K562 (cell line): ENCODE measurements at regions not wholly inside any gene's neighbourhood (a gene's known extent, or its start where the extent isn't known, plus 50 kb on each side); places are given as distances from the start of the nearest gene placed in this dataset.

Source experiments
- ATAC-seq: fragments of 200-7000 bp; cut with Tn5 transposase; 3 replicates; pipeline ENCODE4 v1.9.1; 2020; ENCODE audit warnings: moderate library complexity
- BruUV-seq: library from RNA; stranded (reverse); fragments of 400-500 nt; replicated peaks from 2 replicates; lab custom pipeline; 2021; lab: Mats Ljungman, UMichigan
- CTCF ChIA-PET: fragments of 300-600 bp; formaldehyde crosslinking; extraction: SDS; loops from one replicate; lab custom pipeline; 2021; ENCODE audit warnings: low intra/inter-chr PET ratio; lab: Yijun Ruan, JAX
- POLR2A ChIA-PET: fragments of 300-600, 350-650 bp; sonication (Branson Sonifier 250); formaldehyde crosslinking; extraction: SDS; loops from one replicate; lab custom pipeline; 2021; ENCODE audit warnings: antibody characterized with exemption, inconsistent platforms; lab: Yijun Ruan, JAX
- DNase-seq, 4 experiments: peaks; one replicate each; pipeline versions ENCODE4 v3.0.0 to v3.0.0-alpha.2; 2011 to 2018; ENCODE audit warnings: low spot score in 3 of 4, mixed read lengths in 3 of 4; ENCODE audit errors: extremely low read depth in 1 of 4
- FAIRE-seq: peaks from 2 replicates; lab custom pipeline; 2011; peaks lifted over from hg19 to GRCh38; lab: Jason Lieb, UNC
- H2AFZ ChIP-seq: 2 replicates; pipeline ENCODE4 v1.6.0; 2011; ENCODE audit warnings: low read depth, low read length, control low read depth, inconsistent platforms
- H3K27ac ChIP-seq: fragments of 200-600 bp; 3 replicates; pipeline ENCODE4 v1.8.0; 2011; ENCODE audit warnings: low read depth, mild to moderate bottlenecking, control low read depth, inconsistent platforms, low read length, moderate library complexity, mixed read lengths; ENCODE audit errors: extremely low read depth
- H3K27me3 ChIP-seq, 2 experiments: fragments of 300-600 bp in 1 of 2; 2 replicates in 1 of 2; 3 replicates in 1 of 2; pipeline versions ENCODE4 v1.6.0 to v1.8.0; 2011; ENCODE audit warnings: inconsistent platforms in 2 of 2, low read length in 2 of 2, mild to moderate bottlenecking in 1 of 2, mixed read lengths in 1 of 2, moderate library complexity in 1 of 2; ENCODE audit not compliant: control insufficient read depth in 2 of 2, insufficient read depth in 2 of 2
- H3K36me3 ChIP-seq: fragments of 300-600 bp; 3 replicates; pipeline ENCODE4 v1.8.0; 2011; ENCODE audit warnings: mild to moderate bottlenecking, low read length, inconsistent platforms; ENCODE audit not compliant: control insufficient read depth, insufficient read depth
- H3K4me1 ChIP-seq, 2 experiments: fragments of 200-600 bp in 1 of 2; replicated peaks in 1 of 2; 2 replicates in 1 of 2; 3 replicates in 1 of 2; pipeline versions ENCODE4 v1.5.1 to v1.8.0; 2011; ENCODE audit warnings: inconsistent platforms in 2 of 2, low read length in 2 of 2, mild to moderate bottlenecking in 1 of 2, mixed read lengths in 1 of 2, moderate library complexity in 1 of 2; ENCODE audit not compliant: control insufficient read depth in 2 of 2, insufficient read depth in 2 of 2
- H3K4me2 ChIP-seq: 2 replicates; pipeline ENCODE4 v1.6.1; 2011; ENCODE audit warnings: low read length, control low read depth, inconsistent platforms, mixed read lengths; ENCODE audit not compliant: insufficient read depth
- H3K4me3 ChIP-seq: fragments of 200-600 bp; sonication (generic), shearing (Covaris generic); 2 replicates; pipeline ENCODE4 v1.5.1; 2016; ENCODE audit warnings: control low read depth, inconsistent platforms
- H3K79me2 ChIP-seq: fragments of 200-600 bp; 3 replicates; pipeline ENCODE4 v1.8.0; 2011; ENCODE audit warnings: low read length, inconsistent platforms; ENCODE audit not compliant: control insufficient read depth, insufficient read depth
- H3K9ac ChIP-seq, 2 experiments: 2 replicates each; pipeline versions ENCODE4 v1.6.0 to v1.6.1; 2011; ENCODE audit warnings: low read depth in 2 of 2, low read length in 2 of 2, control low read depth in 1 of 2, inconsistent platforms in 1 of 2, mild to moderate bottlenecking in 1 of 2, mixed read lengths in 1 of 2; ENCODE audit not compliant: insufficient read depth in 1 of 2
- H3K9me1 ChIP-seq: one replicate; pipeline ENCODE4 v1.6.0; 2011; ENCODE audit warnings: inconsistent platforms, mild to moderate bottlenecking, low read length, moderate library complexity; ENCODE audit not compliant: control insufficient read depth, insufficient read depth
- H3K9me3 ChIP-seq: replicated peaks from 2 replicates; pipeline ENCODE4 v1.5.1; 2011; ENCODE audit warnings: low read depth, low read length, inconsistent platforms; ENCODE audit not compliant: control insufficient read depth, insufficient read depth
- H4K20me1 ChIP-seq: replicated peaks from 2 replicates; pipeline ENCODE4 v1.6.1; 2011; ENCODE audit warnings: low read length, inconsistent platforms, mixed read lengths; ENCODE audit not compliant: control insufficient read depth, insufficient read depth
- BCOR ChIP-seq: fragments of 450-650 bp; IDR thresholded peaks from 2 replicates; pipeline ENCODE4 v1.6.1; 2016
- DDX20 ChIP-seq: fragments of 450-650 bp; IDR thresholded peaks from 2 replicates; pipeline ENCODE4 v1.6.1; 2016; ENCODE audit warnings: missing genetic modification characterization, low read depth, mild to moderate bottlenecking, missing compliant biosample characterization, moderate library complexity
- DNMT1 ChIP-seq: fragments of 450-650 bp; IDR thresholded peaks from 2 replicates; pipeline ENCODE4 v1.6.1; 2016; ENCODE audit warnings: antibody characterized with exemption, mild to moderate bottlenecking
- EP400 ChIP-seq: fragments of 450-650 bp; IDR thresholded peaks from 2 replicates; pipeline ENCODE4 v1.6.1; 2017; ENCODE audit warnings: antibody characterized with exemption, mild to moderate bottlenecking, moderate library complexity
- NFIC ChIP-seq: fragments of 450-650 bp; IDR thresholded peaks from 2 replicates; pipeline ENCODE4 v1.6.1; 2017; ENCODE audit warnings: mild to moderate bottlenecking, inconsistent platforms
- SPI1 ChIP-seq: IDR thresholded peaks from 2 replicates; pipeline ENCODE4 v1.6.1; 2011; ENCODE audit warnings: low read depth, low read length, control low read depth, borderline replicate concordance
- TRIM28 ChIP-seq: fragments of 450-650 bp; IDR thresholded peaks from 2 replicates; pipeline ENCODE4 v1.6.1; 2017
- ZNF696 ChIP-seq: fragments of 250-450 bp; sonication (Bioruptor Pico); conservative IDR thresholded peaks from 2 replicates; pipeline ENCODE4 v1.4.0; 2020; ENCODE audit warnings: mild to moderate bottlenecking, moderate library complexity
- WGBS: fragments of 100-300 bp; shearing (Covaris generic); methylation state at CpG from one replicate; pipeline ENCODE4 v1.1.6; 2016; ENCODE audit warnings: low coverage, mixed read lengths; ENCODE audit not compliant: insufficient coverage; ENCODE audit errors: missing lambda C conversion rate; 5-methylcytosine and 5-hydroxymethylcytosine counted together
- in situ Hi-C: fragments of 300-500 bp; cut with MboI; formaldehyde crosslinking; loops from 4 replicates; pipeline ENCODE4 v1.15.0; 2018; ENCODE audit warnings: inconsistent platforms, mixed read lengths
- intact Hi-C: fragments of 100-400 bp; cut with micrococcal nuclease; formaldehyde crosslinking; loops from 2 replicates; pipeline ENCODE4 v1.14.2; 2022
- TF ChIP-seq, protein P1 (sequence below), 2 experiments: fragments of 450-650 bp; IDR thresholded peaks; 2 replicates each; pipeline ENCODE4 v1.6.1; 2016
- TF ChIP-seq, protein P2 (sequence below): fragments of 450-650 bp; formaldehyde crosslinking; IDR thresholded peaks from 2 replicates; pipeline ENCODE4 v1.4.0; 2022; ENCODE audit warnings: missing genetic modification characterization
- TF ChIP-seq, protein P3 (sequence below): IDR thresholded peaks from 2 replicates; pipeline ENCODE4 v1.6.1; 2011; ENCODE audit not compliant: insufficient read length; ENCODE audit errors: extremely low read depth
- TF ChIP-seq, protein P4 (sequence below): sonication (generic); formaldehyde crosslinking; IDR thresholded peaks from 2 replicates; pipeline ENCODE4 v1.8.0; 2022; ENCODE audit warnings: mild to moderate bottlenecking, missing genetic modification reagents

DNA sequence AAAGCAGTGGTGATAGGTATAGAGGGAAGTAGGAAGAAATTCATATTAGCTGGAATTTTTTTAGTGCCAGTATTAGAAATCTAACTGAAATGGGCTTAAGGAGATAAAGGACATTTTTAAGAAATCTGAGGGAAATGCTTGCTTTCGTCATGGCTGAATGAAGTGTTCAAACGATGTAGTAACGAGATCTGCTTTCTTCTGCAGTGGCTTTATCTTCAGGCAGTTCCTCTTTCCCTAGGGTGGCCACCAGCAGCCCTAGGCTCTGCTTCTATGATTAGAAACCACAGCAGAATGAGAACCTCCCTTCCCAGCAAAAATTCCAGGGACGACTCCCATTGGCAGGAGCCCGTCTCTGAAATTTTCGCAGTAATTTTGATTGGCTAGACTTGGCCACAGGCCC, 163.9 kb upstream of the FRMD6 start:
- Histone ChIP-seq H3K9me3 (no peaks in the 10 kb centered on the region), H3K4me1 (no peaks in the 10 kb centered on the region), H3K9me1 (no peaks in the 10 kb centered on the region), H3K79me2 (no peaks in the 10 kb centered on the region), H3K27me3 (no peaks in the 10 kb centered on the region), H3K9ac (no peak overlapping the region), H2AFZ (no peak overlapping the region), H3K27ac (no peak overlapping the region), H3K4me2 (no peak overlapping the region), H3K4me3 (no peak overlapping the region), H3K36me3 (no peaks in the 10 kb centered on the region), H4K20me1 (no peaks in the 10 kb centered on the region)
- ATAC-seq (no peak), DNase-seq (no peak), FAIRE-seq (no peak)
- in situ Hi-C loops (no loop called here), intact Hi-C loops (no loop called here)
- ChIA-PET CTCF (no interaction called here), POLR2A (no interaction called here)
- TF ChIP-seq, protein P1, sequence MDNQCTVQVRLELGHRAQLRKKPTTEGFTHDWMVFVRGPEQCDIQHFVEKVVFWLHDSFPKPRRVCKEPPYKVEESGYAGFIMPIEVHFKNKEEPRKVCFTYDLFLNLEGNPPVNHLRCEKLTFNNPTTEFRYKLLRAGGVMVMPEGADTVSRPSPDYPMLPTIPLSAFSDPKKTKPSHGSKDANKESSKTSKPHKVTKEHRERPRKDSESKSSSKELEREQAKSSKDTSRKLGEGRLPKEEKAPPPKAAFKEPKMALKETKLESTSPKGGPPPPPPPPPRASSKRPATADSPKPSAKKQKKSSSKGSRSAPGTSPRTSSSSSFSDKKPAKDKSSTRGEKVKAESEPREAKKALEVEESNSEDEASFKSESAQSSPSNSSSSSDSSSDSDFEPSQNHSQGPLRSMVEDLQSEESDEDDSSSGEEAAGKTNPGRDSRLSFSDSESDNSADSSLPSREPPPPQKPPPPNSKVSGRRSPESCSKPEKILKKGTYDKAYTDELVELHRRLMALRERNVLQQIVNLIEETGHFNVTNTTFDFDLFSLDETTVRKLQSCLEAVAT (IDR thresholded peaks at IDR 0.05): no peak
- TF ChIP-seq SPI1: peak; percentile 66; the same call in 1 of the 2 replicates
- BruUV-seq: no TSS peak
- 0% methylated on average over 6 of the region's 6 CpGs for WGBS

DNA sequence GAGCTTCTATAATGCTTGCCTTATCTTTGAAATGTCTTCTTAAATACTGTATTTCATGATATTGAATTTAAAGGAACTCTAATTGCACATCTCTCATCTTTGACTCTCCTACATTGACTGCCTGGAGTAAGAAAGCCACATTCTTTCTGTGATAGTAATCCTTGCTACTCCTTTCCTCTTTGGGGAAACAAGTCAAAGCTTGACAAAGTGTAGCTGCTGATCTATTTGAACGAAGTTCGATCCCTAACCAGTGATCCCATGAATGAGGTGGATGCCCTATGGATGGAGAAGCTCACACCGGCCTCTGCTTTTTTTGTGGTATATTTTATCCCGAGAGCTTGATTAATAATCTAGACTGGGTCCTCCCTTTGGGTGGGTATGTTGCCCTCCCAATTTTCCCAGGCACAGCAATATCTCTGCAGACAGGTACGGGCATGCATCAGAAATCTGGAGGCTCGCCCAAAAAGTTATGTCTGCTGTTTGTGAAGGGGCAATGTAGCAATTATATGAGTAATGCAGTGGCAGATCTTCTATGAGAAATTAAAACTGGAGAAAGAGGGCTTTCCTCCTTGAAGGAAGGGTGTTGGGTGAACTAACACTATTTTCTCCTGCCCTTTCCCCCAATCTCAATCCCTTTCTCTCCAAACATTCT, 163.0 kb upstream of the FRMD6 start:
- BruUV-seq: no TSS peak
- FAIRE-seq (no peak), ATAC-seq (no peak), DNase-seq (no peak)
- CTCF ChIA-PET: no interaction called here
- Histone ChIP-seq H3K27me3 (no peaks in the 10 kb centered on the region), H3K9ac (no peak overlapping the region), H3K9me1 (no peaks in the 10 kb centered on the region), H3K9me3 (no peaks in the 10 kb centered on the region), H3K79me2 (no peaks in the 10 kb centered on the region), H4K20me1 (no peaks in the 10 kb centered on the region), H3K27ac (no peak overlapping the region), H3K4me2 (no peak overlapping the region), H3K36me3 (no peaks in the 10 kb centered on the region), H3K4me3 (no peak overlapping the region)
- intact Hi-C loops: no loop called here
- POLR2A ChIA-PET: no interaction called here
- 3% methylated on average over 4 of the region's 6 CpGs for whole genome bisulfite sequencing
- in situ Hi-C loops: no loop called here
- no peak for TF ChIP-seq BCOR
- TF ChIP-seq, protein P2, sequence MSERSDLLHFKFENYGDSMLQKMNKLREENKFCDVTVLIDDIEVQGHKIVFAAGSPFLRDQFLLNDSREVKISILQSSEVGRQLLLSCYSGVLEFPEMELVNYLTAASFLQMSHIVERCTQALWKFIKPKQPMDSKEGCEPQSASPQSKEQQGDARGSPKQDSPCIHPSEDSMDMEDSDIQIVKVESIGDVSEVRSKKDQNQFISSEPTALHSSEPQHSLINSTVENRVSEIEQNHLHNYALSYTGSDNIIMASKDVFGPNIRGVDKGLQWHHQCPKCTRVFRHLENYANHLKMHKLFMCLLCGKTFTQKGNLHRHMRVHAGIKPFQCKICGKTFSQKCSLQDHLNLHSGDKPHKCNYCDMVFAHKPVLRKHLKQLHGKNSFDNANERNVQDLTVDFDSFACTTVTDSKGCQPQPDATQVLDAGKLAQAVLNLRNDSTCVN (CRISPR knock-in tag): no peak
- TF ChIP-seq, protein P3, sequence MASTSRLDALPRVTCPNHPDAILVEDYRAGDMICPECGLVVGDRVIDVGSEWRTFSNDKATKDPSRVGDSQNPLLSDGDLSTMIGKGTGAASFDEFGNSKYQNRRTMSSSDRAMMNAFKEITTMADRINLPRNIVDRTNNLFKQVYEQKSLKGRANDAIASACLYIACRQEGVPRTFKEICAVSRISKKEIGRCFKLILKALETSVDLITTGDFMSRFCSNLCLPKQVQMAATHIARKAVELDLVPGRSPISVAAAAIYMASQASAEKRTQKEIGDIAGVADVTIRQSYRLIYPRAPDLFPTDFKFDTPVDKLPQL: no peak
- no peak for TF ChIP-seq DNMT1
- no peak for TF ChIP-seq DDX20 (tag)
- TF ChIP-seq, protein P4, sequence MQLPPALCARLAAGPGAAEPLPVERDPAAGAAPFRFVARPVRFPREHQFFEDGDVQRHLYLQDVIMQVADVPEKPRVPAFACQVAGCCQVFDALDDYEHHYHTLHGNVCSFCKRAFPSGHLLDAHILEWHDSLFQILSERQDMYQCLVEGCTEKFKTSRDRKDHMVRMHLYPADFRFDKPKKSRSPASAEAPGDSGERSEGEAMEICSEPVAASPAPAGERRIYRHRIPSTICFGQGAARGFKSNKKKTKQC (CRISPR knock-in tag): no peak
- no peak for TF ChIP-seq NFIC
- no peak for TF ChIP-seq EP400
- TF ChIP-seq TRIM28: no peak
- no peak for TF ChIP-seq ZNF696
- TF ChIP-seq, all 486 proteins: peak for 0
- H2AFZ ChIP-seq: no peak overlapping the region
- no peaks in the 10 kb centered on the region for H3K4me1 ChIP-seq
